GM13976 (cell line): ENCODE measurements at regions not wholly inside any gene's neighbourhood (a gene's known extent, or its start where the extent isn't known, plus 50 kb on each side); places are given as distances from the start of the nearest gene placed in this dataset.

Source experiments
- DNase-seq: peaks from one replicate; pipeline ENCODE4 v3.0.0; 2012; ENCODE audit warnings: low spot score
- in situ Hi-C: fragments of 300-500 bp; cut with MboI; formaldehyde crosslinking; loops from one replicate; pipeline ENCODE4 v1.12.0; 2022; ENCODE audit warnings: low sequenced_read_pairs, mixed read lengths, inconsistent platforms; ENCODE audit not compliant: unreplicated experiment
- TF ChIP-seq, protein P1 (sequence below): IDR thresholded peaks from 2 replicates; pipeline ENCODE4 v1.5.1; 2012; ENCODE audit warnings: borderline replicate concordance, mild to moderate bottlenecking; ENCODE audit not compliant: insufficient read depth; ENCODE audit errors: extremely low read depth, missing control alignments, control extremely low read depth

DNA sequence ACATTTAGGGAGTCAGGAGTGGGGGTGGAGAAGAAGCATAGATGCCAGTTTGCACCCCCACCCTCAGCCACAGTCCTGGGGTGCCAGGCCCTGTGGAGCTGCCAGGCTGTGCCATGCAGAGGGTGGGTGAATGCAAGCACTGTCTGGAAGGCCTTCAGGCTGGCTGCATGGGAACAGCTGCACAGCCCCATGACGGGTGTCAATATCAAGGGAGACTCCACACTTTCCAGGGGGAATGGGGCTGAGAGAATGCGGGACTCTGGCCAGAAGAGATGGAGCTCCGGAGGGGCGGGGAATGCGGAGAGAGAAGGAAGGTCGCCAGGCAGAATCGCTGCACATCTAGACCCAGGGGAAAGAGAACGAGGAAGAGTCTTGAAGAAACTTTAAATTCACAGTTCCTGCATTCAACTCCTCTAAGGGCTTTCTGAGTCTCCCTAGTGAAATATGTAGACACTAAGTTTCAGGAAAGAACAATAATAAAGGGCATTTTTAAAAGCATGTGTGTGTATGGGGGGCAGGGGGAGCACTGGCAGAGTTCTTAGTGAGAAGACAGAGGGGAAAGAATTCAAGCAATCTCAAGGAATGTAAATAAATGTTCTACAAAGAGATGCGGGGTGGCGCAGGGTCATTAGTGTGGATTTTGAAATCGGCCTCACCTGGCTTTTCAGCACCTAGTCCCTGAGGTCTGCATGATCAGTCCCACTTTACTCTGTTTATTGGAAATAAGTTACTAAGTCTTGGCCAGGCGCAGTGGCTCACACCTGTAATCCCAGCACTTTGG lies 59.1 kb downstream of the BOD1 start:
- no peak for DNase-seq
- in situ Hi-C loops = loop anchor here (25.0 kb wide), 1 partner anchor 245 kb away; no protein-coding TSS in a partner anchor
- TF ChIP-seq, protein P1, sequence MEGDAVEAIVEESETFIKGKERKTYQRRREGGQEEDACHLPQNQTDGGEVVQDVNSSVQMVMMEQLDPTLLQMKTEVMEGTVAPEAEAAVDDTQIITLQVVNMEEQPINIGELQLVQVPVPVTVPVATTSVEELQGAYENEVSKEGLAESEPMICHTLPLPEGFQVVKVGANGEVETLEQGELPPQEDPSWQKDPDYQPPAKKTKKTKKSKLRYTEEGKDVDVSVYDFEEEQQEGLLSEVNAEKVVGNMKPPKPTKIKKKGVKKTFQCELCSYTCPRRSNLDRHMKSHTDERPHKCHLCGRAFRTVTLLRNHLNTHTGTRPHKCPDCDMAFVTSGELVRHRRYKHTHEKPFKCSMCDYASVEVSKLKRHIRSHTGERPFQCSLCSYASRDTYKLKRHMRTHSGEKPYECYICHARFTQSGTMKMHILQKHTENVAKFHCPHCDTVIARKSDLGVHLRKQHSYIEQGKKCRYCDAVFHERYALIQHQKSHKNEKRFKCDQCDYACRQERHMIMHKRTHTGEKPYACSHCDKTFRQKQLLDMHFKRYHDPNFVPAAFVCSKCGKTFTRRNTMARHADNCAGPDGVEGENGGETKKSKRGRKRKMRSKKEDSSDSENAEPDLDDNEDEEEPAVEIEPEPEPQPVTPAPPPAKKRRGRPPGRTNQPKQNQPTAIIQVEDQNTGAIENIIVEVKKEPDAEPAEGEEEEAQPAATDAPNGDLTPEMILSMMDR = no peak

DNA sequence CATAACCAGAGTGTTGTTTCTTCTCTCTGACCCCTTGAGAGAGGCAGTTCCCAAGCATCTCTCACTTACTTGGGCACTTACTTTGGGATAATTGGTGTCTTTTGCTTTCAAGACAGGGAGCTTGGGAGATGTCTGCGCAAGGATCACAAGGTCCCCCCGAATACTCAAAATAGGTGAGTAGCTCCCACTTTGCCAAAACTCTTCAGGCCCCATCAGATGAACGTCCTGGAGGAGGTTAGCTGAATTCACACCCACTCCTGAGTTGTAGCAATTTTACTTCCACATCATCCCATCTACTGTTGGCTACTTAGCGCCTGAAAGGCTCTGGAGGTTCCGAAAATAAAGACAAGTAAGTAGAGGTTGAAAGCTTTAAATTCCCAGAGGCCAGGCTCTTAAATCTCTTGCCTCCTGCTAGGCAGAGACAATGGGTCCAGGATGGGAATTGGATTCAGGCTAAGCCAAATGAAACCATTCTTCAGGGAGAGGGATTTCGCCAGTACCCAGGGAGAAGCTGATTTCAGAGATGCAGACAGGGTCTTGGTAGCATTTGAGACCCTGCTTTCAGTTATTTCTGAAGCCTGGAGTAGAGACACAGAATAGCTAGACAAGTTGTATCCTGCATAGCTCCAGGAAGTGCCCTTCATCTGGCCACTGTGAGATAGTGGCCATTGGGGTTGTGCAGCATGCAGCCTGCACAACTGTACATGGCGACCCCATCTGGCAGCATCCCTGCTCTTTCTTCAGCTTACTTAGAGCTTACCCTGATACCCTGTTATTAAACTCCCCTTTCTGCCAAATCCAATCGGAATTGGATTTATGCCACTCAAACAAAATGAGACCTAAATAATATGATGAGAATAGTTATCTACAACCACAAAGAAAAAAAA lies 60.1 kb downstream of the BOD1 start:
- TF ChIP-seq, protein P1 = no peak
- DNase-seq = no peak
- in situ Hi-C loops = loop anchor here (25.0 kb wide), 1 partner anchor 244 kb away; no protein-coding TSS in a partner anchor

GRCh38 chr5:173554989-173555705 lies 61.3 kb downstream of the BOD1 start:
- in situ Hi-C loops = loop anchor here (25.0 kb wide), 1 partner anchor 243 kb away; no protein-coding TSS in a partner anchor
- TF ChIP-seq, protein P1 = no peak
- no peak for DNase-seq

- no peak for DNase-seq
- in situ Hi-C loops = loop anchor here (25.0 kb wide), 1 partner anchor 242 kb away; no protein-coding TSS in a partner anchor
- TF ChIP-seq, protein P1 = no peak
Measured at GRCh38 chr5:173554038-173554955, 62.2 kb downstream of the BOD1 start.

DNA sequence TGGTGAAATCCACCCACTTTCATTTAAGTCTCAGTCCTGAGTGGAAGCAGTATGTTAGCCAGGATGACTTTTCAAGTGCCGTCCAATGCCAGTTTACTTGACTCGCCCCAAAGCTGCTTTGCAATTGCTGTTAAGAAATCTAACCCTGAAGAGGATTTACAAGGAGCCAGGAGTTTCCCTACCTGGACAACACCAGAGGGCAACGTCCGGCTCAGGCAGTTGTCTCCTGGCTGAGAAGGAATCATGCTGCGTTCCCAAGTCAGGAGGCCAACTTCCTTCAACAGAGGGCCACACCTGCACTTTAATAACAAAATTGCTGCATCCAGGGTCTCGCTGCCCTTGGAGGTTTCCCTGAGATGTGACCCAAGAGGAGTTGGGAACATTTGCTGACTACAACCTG lies 65.8 kb downstream of the BOD1 start:
- in situ Hi-C loops = loop anchor here (25.0 kb wide), 1 partner anchor 238 kb away; no protein-coding TSS in a partner anchor
- DNase-seq = no peak
- TF ChIP-seq, protein P1 = no peak
